Skin epidermis (tissue), 12 donors: ENCODE measurements at regions not wholly inside any gene's neighbourhood (a gene's known extent, or its start where the extent isn't known, plus 50 kb on each side); places are given as distances from the start of the nearest gene placed in this dataset.
"Not testable (repeated sequence)": the region's sequence is repeated elsewhere in the genome, so short reads cannot be mapped to it uniquely, and the experiment has no call there.

Experiments
- H3K27ac ChIP-seq, 21 experiments: fragments of 200-600 bp; sonication (generic) in 11 of 21; one replicate each; pipeline ENCODE4 v1.5.0; 2020; ENCODE audit warnings: mild to moderate bottlenecking in 3 of 21, inconsistent platforms in 2 of 21, moderate library complexity in 2 of 21
- H3K4me3 ChIP-seq, 7 experiments: fragments of 200-600 bp; sonication (generic) in 2 of 7; one replicate each; pipeline ENCODE4 v1.5.0; 2020; ENCODE audit warnings: inconsistent platforms in 2 of 7, mild to moderate bottlenecking in 2 of 7, moderate library complexity in 1 of 7

DNA sequence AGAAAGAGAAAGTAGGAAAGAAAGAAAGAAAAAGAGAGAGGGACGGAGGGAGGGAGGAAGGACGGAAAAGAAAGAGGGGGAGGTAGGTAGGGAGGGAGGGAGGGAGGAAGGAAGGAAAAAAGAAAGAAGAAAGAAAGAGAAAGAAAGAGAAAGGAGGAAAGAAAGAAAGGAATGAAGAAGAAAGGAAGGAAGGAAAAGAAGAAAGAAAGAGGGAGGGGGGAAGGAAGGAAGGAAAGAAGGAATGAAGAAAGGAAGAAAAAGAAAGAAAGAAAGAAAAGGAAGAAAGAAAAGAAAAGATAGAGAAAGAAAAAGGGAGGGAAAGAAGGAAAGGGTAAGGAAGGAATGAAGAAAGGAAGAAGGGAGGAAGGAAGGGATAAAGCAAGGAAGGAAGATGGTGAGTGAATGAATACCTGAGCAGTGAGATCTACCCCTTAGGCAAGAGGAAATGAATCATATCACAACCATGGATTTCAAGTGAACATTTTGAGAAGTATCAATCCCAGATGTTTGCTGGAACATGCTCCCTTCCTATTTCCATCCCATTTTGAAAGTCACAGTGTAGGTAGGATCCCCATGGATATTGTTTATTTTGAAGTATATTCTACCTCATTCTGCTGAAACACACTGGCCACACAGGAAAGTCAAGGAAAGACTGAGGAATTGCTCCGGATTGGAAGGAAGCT lies 639.4 kb upstream of the TBX3 start:
- Histone ChIP-seq H3K4me3 (no peak overlapping the region), H3K27ac (no peak overlapping the region)

- no peak overlapping the region for H3K27ac ChIP-seq
- no peak overlapping the region for H3K4me3 ChIP-seq
Observed at GRCh38 chr12:115322275-115322674, 638.3 kb upstream of the TBX3 start.

- Histone ChIP-seq H3K4me3 (no peak overlapping the region), H3K27ac (no peak overlapping the region)
Observed at GRCh38 chr12:115320967-115321366, 637.0 kb upstream of the TBX3 start.

DNA sequence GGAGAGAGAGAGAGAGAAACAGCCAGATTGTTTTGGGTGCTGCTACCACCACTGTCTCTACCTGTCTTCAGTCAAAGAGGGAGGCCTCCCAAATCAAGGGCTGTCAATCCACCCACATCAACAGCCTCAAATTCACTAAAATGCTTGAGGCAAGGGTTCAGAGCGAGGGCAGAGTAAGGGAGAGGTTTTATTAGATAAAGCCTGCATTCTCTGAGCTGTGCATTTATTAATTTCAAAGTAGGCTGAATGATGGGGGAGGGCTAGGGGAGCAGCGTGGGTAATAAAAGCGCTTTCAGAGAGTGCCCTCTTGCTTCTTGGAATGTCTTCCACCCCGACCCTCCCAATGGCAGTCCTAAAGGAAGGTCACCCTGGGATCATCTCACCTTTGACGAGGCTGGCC lies 636.5 kb upstream of the TBX3 start:
- no peak overlapping the region for H3K27ac ChIP-seq
- H3K4me3 ChIP-seq: no peak overlapping the region

GRCh38 chr12:115319446-115320040 lies 635.6 kb upstream of the TBX3 start:
- Histone ChIP-seq H3K27ac (no peak overlapping the region), H3K4me3 (no peak overlapping the region)

- no peak overlapping the region for H3K4me3 ChIP-seq
- H3K27ac ChIP-seq: no peak overlapping the region
Observed at GRCh38 chr12:115313929-115314328, 630.0 kb upstream of the TBX3 start.

GRCh38 chr12:115312901-115313300 lies 628.9 kb upstream of the TBX3 start:
- H3K4me3 ChIP-seq: no peak overlapping the region
- H3K27ac ChIP-seq: no peak overlapping the region

DNA sequence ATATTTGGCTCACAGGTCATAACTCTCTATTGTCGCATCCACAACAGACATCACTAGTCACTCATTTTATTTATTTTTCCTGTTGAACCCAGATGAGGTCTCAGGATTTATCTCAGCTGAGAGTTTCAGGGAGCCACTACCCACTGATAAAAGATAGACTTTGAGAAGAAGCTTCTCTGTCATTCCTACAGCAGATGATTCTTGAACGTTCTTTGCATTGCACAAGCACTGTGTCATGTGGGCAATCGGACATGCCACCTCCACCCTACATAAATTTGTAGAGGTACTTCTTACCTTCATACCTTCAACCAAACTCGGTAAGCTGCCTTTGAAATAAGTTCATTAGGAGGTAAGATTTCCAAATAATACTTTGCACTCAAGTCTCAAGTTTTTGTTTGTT lies 627.9 kb upstream of the TBX3 start:
- no peak overlapping the region for H3K27ac ChIP-seq
- no peak overlapping the region for H3K4me3 ChIP-seq

DNA sequence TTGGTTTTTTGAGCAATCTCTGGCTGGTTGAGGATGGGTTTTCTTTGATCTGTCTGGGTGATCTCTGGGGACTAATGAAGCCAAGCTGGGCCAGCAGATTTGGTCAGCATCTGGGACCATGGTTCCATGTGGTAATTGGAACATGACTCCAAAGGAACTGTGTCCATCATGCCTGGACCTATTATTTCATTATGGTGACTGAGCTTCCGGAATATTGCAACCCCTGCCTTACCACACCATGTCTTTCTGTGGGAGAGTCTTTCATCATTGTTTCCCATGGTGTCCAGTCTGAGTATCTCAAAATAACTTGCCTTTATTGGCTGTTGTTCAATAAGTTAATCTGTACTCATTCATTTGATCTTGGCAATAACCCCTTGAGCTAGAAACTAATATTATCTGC lies 624.9 kb upstream of the TBX3 start:
- no peak overlapping the region for H3K27ac ChIP-seq
- H3K4me3 ChIP-seq: no peak overlapping the region

- Histone ChIP-seq H3K4me3 (no peak overlapping the region), H3K27ac (no peak overlapping the region)
Observed at GRCh38 chr12:115306380-115306779, 622.4 kb upstream of the TBX3 start.

- H3K27ac ChIP-seq: no peak overlapping the region
- no peak overlapping the region for H3K4me3 ChIP-seq
Observed at GRCh38 chr12:115305867-115306266, 621.9 kb upstream of the TBX3 start.

DNA sequence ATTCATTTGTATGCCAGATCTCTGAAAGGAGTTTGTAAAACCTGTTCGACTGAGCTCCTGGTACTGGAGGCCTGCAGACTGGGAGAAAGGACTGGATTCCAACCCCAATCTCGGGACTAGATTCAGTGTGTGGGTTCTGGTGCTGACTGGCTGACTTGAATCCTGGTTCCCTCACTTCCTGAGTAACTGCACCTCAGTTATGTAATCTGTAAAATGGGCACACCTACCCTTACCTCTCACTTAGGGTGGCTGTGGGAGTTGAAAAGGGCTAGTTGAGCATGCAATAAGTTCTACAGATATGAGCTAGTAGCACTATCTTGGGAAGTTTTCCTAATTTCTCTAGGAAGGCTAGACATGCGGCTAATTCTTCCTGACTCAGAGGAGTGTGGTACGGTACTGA lies 621.3 kb upstream of the TBX3 start:
- Histone ChIP-seq H3K4me3 (no peak overlapping the region), H3K27ac (no peak overlapping the region)

GRCh38 chr12:115303723-115304309 lies 619.8 kb upstream of the TBX3 start:
- Histone ChIP-seq H3K27ac (no peak overlapping the region), H3K4me3 (no peak overlapping the region)

DNA sequence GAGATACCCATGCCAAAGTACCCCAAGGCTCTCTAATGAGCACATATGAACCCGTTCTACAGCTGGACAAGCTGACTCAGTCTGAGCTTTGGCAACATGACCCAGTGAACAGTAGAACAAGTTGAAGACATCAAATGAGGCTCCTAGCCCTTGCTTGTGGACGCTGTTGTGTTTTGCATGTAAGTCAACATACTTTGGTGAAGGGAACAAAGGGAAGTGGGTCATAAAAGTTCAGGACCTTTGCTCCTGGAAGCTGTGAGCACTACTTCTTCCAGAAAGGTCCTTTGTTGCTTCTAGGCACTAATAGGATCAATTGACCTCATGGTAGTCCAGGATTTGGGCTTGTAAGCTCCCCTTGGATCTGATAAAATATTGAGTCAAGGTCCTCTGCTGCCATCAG lies 613.5 kb upstream of the TBX3 start:
- H3K27ac ChIP-seq: no peak overlapping the region
- no peak overlapping the region for H3K4me3 ChIP-seq

- no peak overlapping the region for H3K27ac ChIP-seq
- no peak overlapping the region for H3K4me3 ChIP-seq
Observed at GRCh38 chr12:115296613-115297198, 612.7 kb upstream of the TBX3 start.

- H3K4me3 ChIP-seq: no peak overlapping the region
Observed at GRCh38 chr12:115295886-115296285, 611.9 kb upstream of the TBX3 start.

DNA sequence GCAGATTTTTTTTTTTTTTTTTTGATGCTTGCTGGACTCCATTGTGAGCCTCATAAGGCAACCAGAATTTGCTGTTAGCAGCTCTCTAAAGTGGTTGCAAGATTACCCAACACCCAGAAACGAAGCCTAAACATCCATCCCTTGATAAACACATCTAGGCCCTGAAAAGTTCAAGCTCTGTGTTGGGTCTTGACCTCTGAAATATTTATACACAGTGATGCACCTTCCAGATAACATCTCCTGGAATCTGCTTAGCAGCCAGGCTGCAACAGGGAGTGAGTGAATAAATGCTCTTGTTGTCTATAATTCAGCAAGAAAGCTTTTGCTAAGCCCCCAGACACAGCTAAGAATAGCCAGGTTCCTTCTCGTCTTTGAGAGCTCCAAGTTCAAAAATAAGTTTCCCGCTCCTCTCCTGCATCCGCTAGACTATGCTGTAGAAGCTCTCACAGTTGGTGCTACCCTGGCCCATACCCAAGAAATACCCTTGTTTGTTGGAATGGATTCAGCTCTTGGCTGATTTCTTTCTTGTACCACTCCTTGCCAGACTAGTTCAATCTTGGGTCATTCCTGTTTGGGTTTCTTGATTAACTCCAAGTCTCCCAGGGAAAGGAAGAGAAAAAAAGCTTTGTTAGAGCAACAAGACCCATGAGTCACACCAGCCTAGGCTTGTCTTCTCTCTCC lies 610.6 kb upstream of the TBX3 start:
- Histone ChIP-seq H3K27ac (no peak overlapping the region), H3K4me3 (no peak overlapping the region)

More at GRCh38 chr12:115295886-115296285, 611.9 kb upstream of the TBX3 start:
- no peak overlapping the region for H3K27ac ChIP-seq

GRCh38 chr12:115285429-115285828 lies 601.5 kb upstream of the TBX3 start:
- not testable (repeated sequence) for H3K27ac ChIP-seq, H3K4me3 ChIP-seq

GRCh38 chr12:115273456-115273855 lies 589.5 kb upstream of the TBX3 start:
- no peak overlapping the region for H3K4me3 ChIP-seq
- H3K27ac ChIP-seq: no peak overlapping the region

DNA sequence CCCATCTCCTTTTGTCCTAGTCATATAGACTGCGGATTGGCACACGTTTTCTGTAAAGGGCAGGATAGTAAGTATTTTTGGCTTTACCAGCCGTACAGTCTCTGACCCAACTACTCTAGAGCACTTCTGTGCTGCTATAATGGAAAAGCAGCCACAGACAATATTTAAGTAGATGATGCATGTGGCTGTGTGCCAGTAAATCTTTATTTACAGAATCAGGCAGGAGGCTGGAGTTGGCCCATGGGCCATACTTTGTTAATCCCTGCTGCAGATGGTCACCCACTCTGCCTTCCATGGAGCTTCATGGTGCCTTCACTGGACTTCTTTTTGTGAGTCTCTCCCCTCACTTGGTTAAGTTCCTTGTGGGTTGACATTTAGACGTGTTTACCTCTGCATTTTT lies 584.5 kb upstream of the TBX3 start:
- H3K4me3 ChIP-seq: no peak overlapping the region
- H3K27ac ChIP-seq: no peak overlapping the region

DNA sequence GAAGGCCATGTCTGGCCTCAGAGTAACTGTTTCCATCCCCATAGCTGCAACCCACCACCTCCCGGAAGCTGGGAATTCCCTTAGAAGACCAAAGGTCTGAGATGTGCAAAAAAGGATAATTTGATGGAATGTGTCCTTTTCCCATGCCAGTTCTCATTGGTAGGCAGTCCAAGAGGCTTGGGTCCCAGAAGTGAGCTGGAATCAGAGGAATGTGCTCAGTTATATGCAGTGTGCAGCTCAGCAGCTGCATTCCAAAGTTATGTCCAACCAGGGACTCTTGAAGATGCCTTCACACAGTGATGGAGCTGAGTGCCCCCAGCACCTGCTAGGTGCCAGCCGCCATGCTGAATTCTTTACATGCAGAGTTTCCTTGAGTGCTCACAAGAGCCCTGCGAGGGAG lies 583.9 kb upstream of the TBX3 start:
- no peak overlapping the region for H3K27ac ChIP-seq
- no peak overlapping the region for H3K4me3 ChIP-seq
